GM19438 (cell line): ENCODE measurements at regions not wholly inside any gene's neighbourhood (a gene's known extent, or its start where the extent isn't known, plus 50 kb on each side); places are given as distances from the start of the nearest gene placed in this dataset.

Experiments
- ATAC-seq: cut with Tn5 transposase; IDR thresholded peaks from one replicate; pipeline ENCODE4 v1.9.1; 2021; ENCODE audit warnings: low read depth; ENCODE audit not compliant: unreplicated experiment

- no peak for ATAC-seq
Measured at GRCh38 chr18:70387027-70387426, 98.2 kb downstream of the SOCS6 start.

DNA sequence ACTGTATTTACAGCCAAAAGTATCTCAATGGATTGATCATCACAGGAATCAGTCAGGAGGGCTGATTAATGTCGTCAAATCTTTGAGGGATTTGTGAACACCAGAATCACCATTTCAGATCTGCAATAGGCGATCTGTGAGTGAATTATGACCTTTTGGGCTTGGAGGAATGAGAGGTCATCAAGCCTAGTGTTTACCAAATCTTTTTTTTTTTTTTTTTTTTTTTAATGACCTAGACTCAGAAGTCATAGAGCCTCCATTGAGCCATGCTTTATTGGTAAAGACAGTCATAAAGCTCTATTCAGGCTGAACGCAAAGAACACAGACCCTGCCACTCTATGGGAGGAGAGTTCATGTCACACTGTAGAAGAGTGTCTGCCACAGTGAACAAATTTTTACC, 97.7 kb downstream of the SOCS6 start:
- ATAC-seq: no peak

DNA sequence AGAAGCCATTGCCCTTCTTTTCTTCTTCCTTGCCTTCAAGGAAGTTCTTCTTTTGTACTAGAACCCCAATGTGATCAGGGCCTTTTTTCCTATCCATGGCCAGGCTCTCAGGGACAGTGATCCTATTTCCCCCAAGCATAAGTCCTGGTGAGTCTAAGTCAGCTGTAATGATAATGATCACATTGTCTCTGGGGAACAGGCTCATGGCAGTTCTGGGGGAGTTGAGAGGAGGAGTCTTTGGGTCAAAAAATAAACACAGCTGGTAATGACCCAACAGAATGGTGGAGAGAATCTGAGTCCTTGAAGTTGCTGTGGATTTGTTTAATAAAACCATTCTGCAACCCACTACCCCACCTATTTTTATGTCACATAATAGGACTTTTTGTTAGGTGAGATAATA, 96.6 kb downstream of the SOCS6 start:
- no peak for ATAC-seq

GRCh38 chr18:70384181-70384790, 95.4 kb downstream of the SOCS6 start:
- ATAC-seq: no peak

DNA sequence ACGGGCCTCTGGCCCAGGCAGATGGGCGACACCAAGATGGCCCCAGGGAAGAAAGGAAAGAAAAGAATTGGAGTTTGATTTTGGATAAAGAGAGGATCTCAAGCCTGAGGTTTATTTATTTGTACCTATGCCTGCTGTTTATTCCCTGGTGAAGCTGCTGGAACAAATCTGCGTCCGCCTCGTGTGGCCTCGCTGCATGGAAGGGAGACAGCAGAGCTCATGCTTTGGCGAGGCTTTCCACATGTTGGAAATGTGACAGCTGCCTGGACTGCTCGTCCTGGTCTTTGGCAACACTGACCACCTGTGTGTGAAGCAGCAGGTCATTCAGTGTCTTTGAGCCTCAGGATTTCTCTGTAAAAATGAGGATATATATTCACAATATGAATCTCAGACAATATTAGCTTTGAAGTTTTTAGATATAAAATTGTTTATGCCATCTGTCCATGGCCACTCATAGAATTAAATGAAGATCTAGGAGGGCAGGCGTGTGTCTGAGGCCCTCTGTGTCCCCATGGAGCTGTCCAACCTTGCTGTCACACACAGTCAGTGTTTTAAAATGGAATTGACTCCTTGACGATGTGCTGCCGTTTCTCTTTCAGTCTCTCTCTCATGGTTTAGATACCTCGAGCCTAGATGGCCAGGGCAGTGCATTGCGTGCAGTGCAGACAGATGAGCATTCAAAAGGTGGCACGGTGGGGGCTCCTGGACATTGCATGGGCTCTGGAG, 94.3 kb downstream of the SOCS6 start:
- ATAC-seq: no peak

GRCh38 chr18:70382017-70382416, 93.2 kb downstream of the SOCS6 start:
- ATAC-seq: no peak

DNA sequence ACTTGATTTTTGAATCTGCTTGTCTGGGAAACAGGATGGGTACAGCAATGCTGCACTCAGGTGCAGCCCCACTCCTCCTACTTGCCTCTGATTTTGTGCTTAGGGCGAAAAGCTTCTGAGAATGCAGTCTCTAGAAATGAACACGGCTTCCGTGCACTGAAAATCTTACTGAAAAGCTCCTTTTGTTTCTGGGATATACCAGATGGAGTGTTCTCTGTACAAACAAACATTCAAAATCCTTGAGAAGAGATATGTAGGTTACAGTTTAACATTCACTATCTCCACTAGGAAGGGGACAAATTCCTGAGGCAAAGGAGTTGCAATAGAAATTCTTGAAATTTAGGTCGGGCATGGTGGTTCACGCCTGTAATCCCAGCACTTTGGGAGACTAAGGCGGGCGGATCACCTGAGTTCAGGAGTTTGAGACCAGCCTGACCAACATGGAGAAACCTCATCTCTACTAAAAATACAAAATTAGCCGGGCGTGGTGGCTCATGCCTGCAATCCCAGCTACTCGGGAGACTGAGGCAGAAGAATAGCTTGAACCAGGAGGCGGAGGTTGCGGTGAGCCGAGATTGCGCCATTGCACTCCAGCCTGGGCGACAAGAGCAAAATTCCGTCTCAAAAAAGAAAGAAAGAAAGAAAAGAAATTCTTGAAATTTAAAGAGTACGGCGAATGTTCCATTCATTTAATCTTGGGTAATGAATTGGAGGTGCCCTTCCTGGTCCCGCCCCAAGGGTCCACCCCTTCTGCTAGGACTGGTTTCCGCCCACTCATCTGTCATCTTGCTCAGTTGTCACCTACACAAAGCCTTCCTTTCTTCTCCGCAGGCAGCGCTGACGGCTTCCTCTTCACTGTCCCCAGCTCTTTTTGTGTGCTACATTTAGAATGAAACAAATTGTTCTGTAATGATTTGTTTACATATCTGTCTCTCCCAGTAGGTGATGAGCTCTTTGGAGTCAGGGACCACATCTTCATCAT, 92.4 kb downstream of the SOCS6 start:
- no peak for ATAC-seq
